PC-9 (cell line): ENCODE measurements at regions not wholly inside any gene's neighbourhood (a gene's known extent, or its start where the extent isn't known, plus 50 kb on each side); places are given as distances from the start of the nearest gene placed in this dataset.

Source experiments
- BruUV-seq: library from RNA; stranded (reverse); fragments of 400-500 nt; replicated peaks from 2 replicates; lab custom pipeline; 2021; lab: Mats Ljungman, UMichigan
- CTCF ChIA-PET: fragments of 300-600 bp; sonication (Branson Sonifier 250); formaldehyde crosslinking; loops from one replicate; lab custom pipeline; 2022; ENCODE audit warnings: antibody characterized with exemption; lab: Charles Lee
- POLR2A ChIA-PET: fragments of 300-600 bp; sonication (Branson Sonifier 250); formaldehyde crosslinking; loops from one replicate; lab custom pipeline; 2022; ENCODE audit warnings: antibody characterized with exemption; ENCODE audit not compliant: unreplicated experiment; lab: Charles Lee
- DNase-seq, 2 experiments: peaks; one replicate each; pipeline versions ENCODE4 v3.0.0 to v3.0.0-alpha.2; 2015 to 2022; ENCODE audit warnings: mixed read lengths in 1 of 2
- H2AFZ ChIP-seq: fragments of 200-600 bp; sonication (generic); 2 replicates; pipeline ENCODE4 v1.8.1; 2017; ENCODE audit warnings: antibody characterized with exemption
- H3F3A ChIP-seq: fragments of 200-600 bp; sonication (generic); 2 replicates; pipeline ENCODE4 v1.8.1; 2017; ENCODE audit warnings: antibody characterized with exemption, mild to moderate bottlenecking, low read depth; ENCODE audit not compliant: insufficient read depth
- H3K27ac ChIP-seq: fragments of 200-600 bp; sonication (generic); 2 replicates; pipeline ENCODE4 v1.6.1; 2016; ENCODE audit warnings: mixed run types
- H3K27me3 ChIP-seq: fragments of 200-600 bp; sonication (generic); 2 replicates; pipeline ENCODE4 v1.6.1; 2016; ENCODE audit warnings: low read depth, mixed run types; ENCODE audit not compliant: insufficient read depth
- H3K36me3 ChIP-seq: fragments of 200-600 bp; sonication (generic); 2 replicates; pipeline ENCODE4 v1.6.1; 2016; ENCODE audit warnings: low read depth, mixed run types
- H3K4me1 ChIP-seq: fragments of 200-600 bp; sonication (generic); replicated peaks from 2 replicates; pipeline ENCODE4 v1.6.1; 2016; ENCODE audit warnings: mixed run types; ENCODE audit not compliant: insufficient read depth
- H3K4me2 ChIP-seq: fragments of 200-600 bp; sonication (generic); 2 replicates; pipeline ENCODE4 v1.6.1; 2017; ENCODE audit warnings: mixed run types
- H3K4me3 ChIP-seq: fragments of 200-600 bp; sonication (generic); 2 replicates; pipeline ENCODE4 v1.6.1; 2016; ENCODE audit warnings: mixed run types
- H3K79me2 ChIP-seq: fragments of 200-600 bp; sonication (generic); 2 replicates; pipeline ENCODE4 v1.6.1; 2017; ENCODE audit warnings: low read depth, mixed run types
- H3K9me2 ChIP-seq: fragments of 200-600 bp; sonication (generic); 2 replicates; pipeline ENCODE4 v1.8.1; 2017; ENCODE audit warnings: mild to moderate bottlenecking; ENCODE audit not compliant: insufficient read depth
- H3K9me3 ChIP-seq: fragments of 200-600 bp; sonication (generic); 2 replicates; pipeline ENCODE4 v1.8.1; 2016; ENCODE audit warnings: low read depth; ENCODE audit not compliant: insufficient read depth
- H4K20me1 ChIP-seq: fragments of 200-600 bp; sonication (generic); 2 replicates; pipeline ENCODE4 v1.8.1; 2017; ENCODE audit not compliant: insufficient read depth
- EZH2 ChIP-seq: fragments of 200-600 bp; sonication (generic); IDR thresholded peaks from 2 replicates; pipeline ENCODE4 v1.8.0; 2017; ENCODE audit warnings: antibody characterized with exemption, low read depth
- intact Hi-C: fragments of 100-400 bp; cut with micrococcal nuclease; formaldehyde crosslinking; loops from one replicate; pipeline ENCODE4 v1.10.0; 2022; ENCODE audit not compliant: unreplicated experiment
- TF ChIP-seq, protein P1 (sequence below): fragments of 200-600 bp; sonication (generic); conservative IDR thresholded peaks from 2 replicates; pipeline ENCODE4 v1.6.1; 2017; ENCODE audit warnings: mixed run types, antibody characterized with exemption, mild to moderate bottlenecking, moderate library complexity

- Histone ChIP-seq H3K36me3 (no peaks in the 10 kb centered on the region), H3F3A (no peaks in the 10 kb centered on the region; the same call in 1 of the 2 replicates), H4K20me1 (no peaks in the 10 kb centered on the region), H3K27ac (no peak overlapping the region), H3K4me3 (no peak overlapping the region), H2AFZ (no peak overlapping the region), H3K9me3 (no peaks in the 10 kb centered on the region), H3K79me2 (no peaks in the 10 kb centered on the region), H3K4me2 (no peak overlapping the region), H3K27me3 (no peaks in the 10 kb centered on the region), H3K4me1 (peaks cover 27% of the 10 kb centered on the region), H3K9me2 (no peaks in the 10 kb centered on the region)
- POLR2A ChIA-PET = no interaction called here
- no peak for TF ChIP-seq EZH2
- TF ChIP-seq, protein P1, sequence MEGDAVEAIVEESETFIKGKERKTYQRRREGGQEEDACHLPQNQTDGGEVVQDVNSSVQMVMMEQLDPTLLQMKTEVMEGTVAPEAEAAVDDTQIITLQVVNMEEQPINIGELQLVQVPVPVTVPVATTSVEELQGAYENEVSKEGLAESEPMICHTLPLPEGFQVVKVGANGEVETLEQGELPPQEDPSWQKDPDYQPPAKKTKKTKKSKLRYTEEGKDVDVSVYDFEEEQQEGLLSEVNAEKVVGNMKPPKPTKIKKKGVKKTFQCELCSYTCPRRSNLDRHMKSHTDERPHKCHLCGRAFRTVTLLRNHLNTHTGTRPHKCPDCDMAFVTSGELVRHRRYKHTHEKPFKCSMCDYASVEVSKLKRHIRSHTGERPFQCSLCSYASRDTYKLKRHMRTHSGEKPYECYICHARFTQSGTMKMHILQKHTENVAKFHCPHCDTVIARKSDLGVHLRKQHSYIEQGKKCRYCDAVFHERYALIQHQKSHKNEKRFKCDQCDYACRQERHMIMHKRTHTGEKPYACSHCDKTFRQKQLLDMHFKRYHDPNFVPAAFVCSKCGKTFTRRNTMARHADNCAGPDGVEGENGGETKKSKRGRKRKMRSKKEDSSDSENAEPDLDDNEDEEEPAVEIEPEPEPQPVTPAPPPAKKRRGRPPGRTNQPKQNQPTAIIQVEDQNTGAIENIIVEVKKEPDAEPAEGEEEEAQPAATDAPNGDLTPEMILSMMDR = no peak
- BruUV-seq = no TSS peak
- DNase-seq = no peak
- CTCF ChIA-PET = no interaction called here
- intact Hi-C loops = loop anchor here (5.0 to 10.0 kb wide), 4 partner anchors 57 to 284 kb away; partner anchors contain the start of gene TLE3
These were observed 281.4 kb upstream of the TLE3 start for GRCh38 chr15:70379134-70379533.

DNA sequence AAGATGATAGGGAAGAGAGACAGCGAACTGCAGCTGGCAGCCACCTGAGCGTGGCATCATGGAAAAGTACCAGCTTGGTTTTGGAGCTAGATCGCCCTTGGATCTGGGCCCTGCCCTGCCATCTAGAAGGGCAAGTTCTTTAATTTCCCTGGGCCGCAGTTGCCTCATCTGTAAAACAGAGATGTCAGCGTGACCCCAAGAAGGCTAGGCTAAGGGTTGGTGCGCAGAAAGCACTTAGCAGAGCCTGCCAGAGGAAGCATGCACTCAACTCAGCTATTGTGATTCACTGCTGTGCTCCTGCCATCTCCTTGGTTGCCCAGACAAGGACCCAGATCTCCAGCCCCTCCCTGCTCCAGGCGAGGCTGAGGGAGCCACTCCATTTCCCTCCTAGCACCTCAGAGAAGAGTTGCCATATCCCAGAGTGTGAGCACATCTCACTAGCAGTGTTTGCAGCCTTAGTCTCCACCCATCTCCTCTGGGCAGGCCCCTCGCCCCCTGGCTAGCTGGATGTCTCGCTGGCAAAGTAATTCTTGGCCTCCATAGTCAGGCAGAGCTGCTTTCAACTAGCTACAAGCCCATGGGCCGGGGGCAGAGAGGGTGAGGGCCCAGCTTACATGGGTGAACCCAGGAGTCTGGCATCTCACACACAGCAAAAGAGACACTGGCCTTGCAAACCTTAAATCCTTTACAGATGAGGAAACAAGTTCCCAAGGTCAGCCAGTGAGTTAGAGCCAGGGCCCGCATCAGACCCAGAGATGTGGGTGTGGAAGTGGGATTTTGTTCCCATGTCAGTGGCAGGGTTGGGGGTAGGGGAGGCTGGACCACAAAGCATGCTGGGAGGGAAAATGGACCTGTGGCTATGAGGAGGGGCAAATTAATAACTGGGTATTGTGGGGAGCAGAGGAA is 280.7 kb upstream of the TLE3 start:
- Histone ChIP-seq H3K36me3 (no peaks in the 10 kb centered on the region), H3K9me3 (no peaks in the 10 kb centered on the region), H3K27me3 (no peaks in the 10 kb centered on the region), H3F3A (no peaks in the 10 kb centered on the region; the same call in 1 of the 2 replicates), H3K4me3 (no peak overlapping the region), H3K4me1 (peaks cover 30% of the 10 kb centered on the region), H3K4me2 (no peak overlapping the region), H4K20me1 (no peaks in the 10 kb centered on the region), H3K9me2 (no peaks in the 10 kb centered on the region), H3K27ac (no peak overlapping the region), H2AFZ (no peak overlapping the region), H3K79me2 (no peaks in the 10 kb centered on the region)
- DNase-seq = no peak
- intact Hi-C loops = loop anchor here (5.0 to 10.0 kb wide), 4 partner anchors 56 to 284 kb away; partner anchors contain the start of gene TLE3
- POLR2A ChIA-PET = no interaction called here
- TF ChIP-seq EZH2 = no peak
- TF ChIP-seq, protein P1 = no peak
- CTCF ChIA-PET = no interaction called here
- BruUV-seq = no TSS peak

GRCh38 chr15:70376929-70377691 is 279.4 kb upstream of the TLE3 start:
- no peak overlapping the region for H3K27ac ChIP-seq
- TF ChIP-seq, protein P1 = no peak
- TF ChIP-seq EZH2 = no peak
- BruUV-seq = no TSS peak
- peaks cover 30% of the 10 kb centered on the region for H3K4me1 ChIP-seq
- no peaks in the 10 kb centered on the region for H3K79me2 ChIP-seq
- no peak overlapping the region for H3K4me2 ChIP-seq
- H3K9me3 ChIP-seq = no peaks in the 10 kb centered on the region
- no peaks in the 10 kb centered on the region; the same call in 1 of the 2 replicates for H3F3A ChIP-seq
- intact Hi-C loops = loop anchor here (5.0 to 10.0 kb wide), 4 partner anchors 55 to 282 kb away; partner anchors contain the start of gene TLE3
- no peaks in the 10 kb centered on the region for H3K9me2 ChIP-seq
- ChIA-PET POLR2A (no interaction called here), CTCF (no interaction called here)
- DNase-seq = no peak
- no peaks in the 10 kb centered on the region for H3K27me3 ChIP-seq
- H3K4me3 ChIP-seq = no peak overlapping the region
- H2AFZ ChIP-seq = no peak overlapping the region
- H4K20me1 ChIP-seq = no peaks in the 10 kb centered on the region
- H3K36me3 ChIP-seq = no peaks in the 10 kb centered on the region
